ENCODE measurements at regions not wholly inside any gene's neighbourhood (a gene's known extent, or its start where the extent isn't known, plus 50 kb on each side); places are given as distances from the start of the nearest gene placed in this dataset.

- Mint-ChIP-seq H3K27me3 (no peaks in the 10 kb centered on the region), H3K4me1 (ENCODE audit: unreplicated experiment) (no peaks in the 10 kb centered on the region), H3K4me3 (no peak overlapping the region), H3K36me3 (peaks cover 5% of the 10 kb centered on the region), H3K9me3 (peaks cover 21% of the 10 kb centered on the region), H3K27ac (no peak overlapping the region)
- TF ChIP-seq CTCF (conservative IDR thresholded peaks at IDR 0.05) = no peak
- DNase-seq (ENCODE audit: extremely low spot score, unreplicated experiment) = no peak
These were observed 136.2 kb upstream of the TMEM106B start for GRCh38 chr7:12074889-12075288.

DNA sequence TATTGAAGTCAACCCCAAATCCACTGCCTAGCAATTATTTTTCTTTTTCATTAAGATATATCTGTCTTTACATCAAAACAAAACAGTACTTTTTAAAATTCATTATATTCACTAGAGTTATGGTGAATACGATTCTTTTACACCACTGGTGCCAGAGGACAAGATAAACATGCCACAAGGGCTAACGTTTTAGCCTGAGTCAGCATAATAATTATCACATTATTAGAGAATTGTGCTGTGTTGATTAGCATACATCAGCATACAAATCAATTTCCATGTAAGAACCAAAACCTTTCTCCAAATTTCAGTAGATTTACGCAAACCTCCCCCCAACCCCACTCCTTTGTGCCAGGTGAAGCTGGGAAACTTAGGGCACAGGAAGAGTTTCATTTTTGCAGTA, 131.1 kb upstream of the TMEM106B start:
- no peaks in the 10 kb centered on the region for H3K4me1 Mint-ChIP-seq (ENCODE audit: unreplicated experiment)
- peaks cover 9% of the 10 kb centered on the region for H3K9me3 Mint-ChIP-seq
- H3K4me3 Mint-ChIP-seq = no peak overlapping the region
- no peak overlapping the region for H3K27ac Mint-ChIP-seq
- no peak for TF ChIP-seq CTCF (conservative IDR thresholded peaks at IDR 0.05)
- peaks cover 4% of the 10 kb centered on the region for H3K36me3 Mint-ChIP-seq
- H3K27me3 Mint-ChIP-seq = no peaks in the 10 kb centered on the region
- no peak for DNase-seq (ENCODE audit: extremely low spot score, unreplicated experiment)

DNA sequence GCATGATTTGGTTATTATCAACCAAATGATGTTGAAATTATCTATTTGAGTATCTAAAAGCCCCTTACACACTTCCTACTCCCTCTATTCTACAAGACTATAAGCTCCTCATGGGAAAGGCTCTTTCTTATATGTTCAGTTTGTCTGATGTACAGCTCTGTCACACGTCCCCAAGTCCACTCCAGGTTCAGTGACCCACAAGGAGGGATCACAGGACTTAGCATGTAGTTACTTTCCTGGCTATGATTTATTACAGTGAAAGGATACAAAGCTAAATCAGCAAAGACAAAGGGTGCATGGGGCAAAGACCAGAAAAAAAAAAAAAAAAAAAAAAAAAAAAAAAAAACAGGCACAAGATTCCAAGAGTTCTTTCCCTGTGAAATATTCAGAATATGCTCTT, 125.6 kb upstream of the TMEM106B start:
- H3K36me3 Mint-ChIP-seq = no peaks in the 10 kb centered on the region
- no peak for TF ChIP-seq CTCF (conservative IDR thresholded peaks at IDR 0.05)

GRCh38 chr7:12089951-12090756, 120.9 kb upstream of the TMEM106B start:
- Mint-ChIP-seq H3K36me3 (no peaks in the 10 kb centered on the region), H3K9me3 (no peaks in the 10 kb centered on the region), H3K27ac (no peak overlapping the region), H3K4me1 (ENCODE audit: unreplicated experiment) (no peaks in the 10 kb centered on the region), H3K4me3 (no peak overlapping the region), H3K27me3 (no peaks in the 10 kb centered on the region)
- DNase-seq (ENCODE audit: extremely low spot score, unreplicated experiment) = no peak
- no peak for TF ChIP-seq CTCF (conservative IDR thresholded peaks at IDR 0.05)

More for the DNA sequence above, 125.6 kb upstream of the TMEM106B start:
- Mint-ChIP-seq H3K4me3 (no peak overlapping the region), H3K27ac (no peak overlapping the region), H3K27me3 (no peaks in the 10 kb centered on the region), H3K4me1 (ENCODE audit: unreplicated experiment) (no peaks in the 10 kb centered on the region), H3K9me3 (no peaks in the 10 kb centered on the region)
- DNase-seq (ENCODE audit: extremely low spot score, unreplicated experiment) = no peak

DNA sequence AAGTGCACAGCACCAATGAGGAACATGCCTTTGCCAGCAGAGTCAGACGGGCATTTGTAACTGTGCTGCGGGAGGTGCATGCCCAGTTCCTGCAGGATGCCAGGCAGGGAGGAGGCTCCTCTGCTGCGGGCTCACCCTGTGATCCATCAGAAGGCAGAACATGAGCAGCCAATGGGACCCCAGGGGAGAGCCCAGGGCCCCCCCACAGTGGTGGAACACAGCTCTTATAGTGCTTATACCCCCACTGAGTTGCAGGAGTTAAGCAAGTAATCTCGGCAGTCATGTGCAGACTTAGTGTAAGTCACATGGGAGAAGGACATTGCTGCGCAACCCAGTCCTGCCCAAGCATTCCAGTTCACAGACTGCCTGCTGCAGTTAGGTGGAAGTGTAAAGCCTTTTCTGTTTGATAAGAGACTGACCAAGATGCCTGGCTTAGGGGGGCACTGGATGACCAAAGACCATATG, 120.3 kb upstream of the TMEM106B start:
- no peaks in the 10 kb centered on the region for H3K27me3 Mint-ChIP-seq
- no peak overlapping the region for H3K4me3 Mint-ChIP-seq
- no peaks in the 10 kb centered on the region for H3K4me1 Mint-ChIP-seq (ENCODE audit: unreplicated experiment)
- DNase-seq (ENCODE audit: extremely low spot score, unreplicated experiment) = no peak
- no peak for TF ChIP-seq CTCF (conservative IDR thresholded peaks at IDR 0.05)
- H3K36me3 Mint-ChIP-seq = no peaks in the 10 kb centered on the region
- no peaks in the 10 kb centered on the region for H3K9me3 Mint-ChIP-seq
- H3K27ac Mint-ChIP-seq = no peak overlapping the region
